CD1c-positive myeloid dendritic cell (primary cell): ENCODE measurements at regions not wholly inside any gene's neighbourhood (a gene's known extent, or its start where the extent isn't known, plus 50 kb on each side); places are given as distances from the start of the nearest gene placed in this dataset.

Experiments used
- DNase-seq: peaks from one replicate; pipeline ENCODE4 v3.0.0-alpha.2; 2016; ENCODE audit errors: extremely low spot score

DNA sequence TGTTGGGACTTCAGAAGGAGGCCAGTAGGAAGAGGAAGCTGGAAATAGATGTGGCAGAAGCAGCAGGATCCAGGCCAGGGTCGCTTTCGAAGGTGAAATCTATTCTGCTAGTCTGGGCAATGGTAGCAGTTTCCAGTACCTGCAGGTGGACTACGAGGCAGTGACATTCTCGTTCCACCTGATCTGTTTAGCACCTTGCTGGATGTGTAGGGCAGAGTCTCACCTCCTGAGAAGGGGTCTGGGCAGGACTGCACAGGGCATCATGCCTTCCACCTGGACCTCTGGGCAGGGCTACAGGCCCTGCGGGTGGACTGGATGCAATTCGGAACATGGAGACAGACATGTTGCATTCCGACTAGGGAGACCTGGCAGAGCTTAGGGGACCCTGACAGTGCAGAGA, 254.8 kb upstream of the ZNF32 start:
- DNase-seq, result no peak

- DNase-seq, result no peak
These were observed 254.2 kb upstream of the ZNF32 start for GRCh38 chr10:43902842-43903241.

- DNase-seq, result no peak
These were observed 253.2 kb upstream of the ZNF32 start for GRCh38 chr10:43901744-43902504.

- DNase-seq, result no peak
These were observed 252.6 kb upstream of the ZNF32 start for GRCh38 chr10:43901302-43901701.

- no peak for DNase-seq
These were observed 251.9 kb upstream of the ZNF32 start for GRCh38 chr10:43900571-43900970.

DNA sequence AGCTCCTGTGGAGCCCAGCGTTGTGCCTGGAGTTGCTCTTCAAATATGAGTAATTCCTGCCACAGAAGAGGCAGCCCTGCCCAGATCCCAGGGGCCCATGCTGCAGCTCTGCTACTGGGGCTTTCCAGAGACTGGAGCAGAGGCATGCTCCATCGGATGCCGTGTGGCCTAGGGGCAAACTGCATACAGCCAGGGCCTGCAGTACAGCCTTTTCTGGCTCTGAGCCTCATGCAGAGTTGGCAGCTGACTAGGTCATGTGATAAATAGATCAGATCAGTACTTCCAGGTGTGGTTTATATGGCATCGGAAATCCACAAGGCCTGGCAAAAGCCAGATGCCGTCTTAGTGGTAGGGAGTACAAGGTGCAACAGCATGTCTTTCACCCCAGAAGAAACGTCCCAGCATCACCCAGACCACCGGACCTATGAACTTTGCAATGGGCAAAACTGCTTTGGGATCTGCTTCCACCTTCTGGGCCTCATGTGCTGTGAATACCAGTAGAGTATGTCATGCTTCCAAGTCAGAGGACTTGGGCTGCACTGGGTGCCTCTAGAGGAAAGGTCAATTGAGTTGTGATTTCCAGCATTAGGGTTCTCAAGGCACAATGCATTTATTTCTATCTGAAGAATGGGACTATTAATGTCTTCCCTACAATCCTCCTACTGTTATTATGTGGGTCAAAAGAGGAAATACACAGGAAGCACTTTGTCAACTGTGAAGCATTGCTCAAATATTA, 250.7 kb upstream of the ZNF32 start:
- DNase-seq, result no peak

- DNase-seq, result no peak
These were observed 249.9 kb upstream of the ZNF32 start for GRCh38 chr10:43898592-43898991.

DNA sequence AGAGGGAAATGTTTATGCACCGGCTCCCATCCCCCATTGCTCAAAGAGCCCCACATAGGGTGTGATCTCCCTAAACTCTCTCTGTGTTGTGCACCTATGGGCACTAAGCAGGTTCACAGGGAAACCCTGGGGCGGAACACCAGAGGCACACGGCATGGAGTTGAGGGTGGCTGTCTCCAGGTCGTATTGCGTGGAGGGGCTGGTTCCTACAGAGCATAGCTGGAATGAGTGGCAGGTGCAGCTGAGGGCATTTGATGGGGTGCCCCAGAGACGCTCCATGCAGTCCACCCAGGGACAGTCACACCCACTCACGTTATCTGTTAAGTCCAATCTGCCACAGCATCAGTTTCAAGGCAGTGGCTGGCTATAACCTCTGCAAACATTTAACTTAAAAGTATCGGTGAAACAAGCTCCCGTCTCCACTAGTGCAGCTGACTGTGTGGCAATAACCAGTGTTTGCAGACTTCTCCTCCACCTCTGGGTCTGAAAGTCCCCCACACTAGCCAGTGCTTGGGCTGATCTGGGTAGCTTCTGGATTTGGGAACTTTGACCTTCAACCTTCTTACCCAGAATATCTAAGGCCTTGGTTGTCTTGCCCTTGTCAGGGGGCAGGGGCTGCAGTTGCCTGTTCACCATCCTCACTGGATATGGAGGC, 249.2 kb upstream of the ZNF32 start:
- DNase-seq, result no peak

- DNase-seq, result no peak
These were observed 243.5 kb upstream of the ZNF32 start for GRCh38 chr10:43892062-43892770.

DNA sequence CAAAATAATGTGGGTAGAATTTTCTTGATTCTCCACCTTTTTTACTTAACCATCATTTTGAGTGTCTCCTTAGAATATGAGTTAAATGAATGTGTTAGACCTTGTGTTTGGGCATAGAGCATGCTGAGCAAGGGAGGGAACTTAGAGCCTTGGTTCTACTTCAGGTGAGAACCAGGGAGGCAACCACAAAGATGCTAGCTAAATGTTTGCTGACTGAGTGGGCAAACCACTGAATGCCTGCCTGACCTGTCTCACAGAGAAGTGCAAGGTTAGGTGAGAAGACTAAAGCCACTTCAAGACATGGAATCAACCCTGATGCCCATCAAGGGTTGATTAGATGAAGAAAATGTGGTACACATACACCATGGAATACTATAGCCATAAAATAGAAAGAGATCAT, 242.6 kb upstream of the ZNF32 start:
- no peak for DNase-seq

- DNase-seq, result no peak
These were observed 241.4 kb upstream of the ZNF32 start for GRCh38 chr10:43890124-43890523.

DNA sequence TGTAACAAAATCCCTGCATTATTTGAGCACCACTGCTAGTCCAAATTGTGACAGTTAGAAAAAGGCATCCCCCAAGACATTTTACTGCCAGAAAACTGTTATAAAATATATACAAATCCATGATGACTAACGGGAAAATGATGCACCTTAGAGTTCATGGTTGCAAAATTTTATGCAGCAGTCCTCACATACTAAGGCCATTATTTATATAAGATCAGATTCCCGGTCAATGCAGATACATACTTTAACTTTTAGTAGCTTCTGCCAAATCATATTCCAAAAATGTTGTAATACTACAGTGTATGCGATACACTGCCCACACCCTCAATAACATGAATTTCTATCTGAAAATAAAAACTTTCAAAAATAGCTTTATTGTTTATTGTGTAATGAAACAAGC, 239.9 kb upstream of the ZNF32 start:
- DNase-seq, result no peak

DNA sequence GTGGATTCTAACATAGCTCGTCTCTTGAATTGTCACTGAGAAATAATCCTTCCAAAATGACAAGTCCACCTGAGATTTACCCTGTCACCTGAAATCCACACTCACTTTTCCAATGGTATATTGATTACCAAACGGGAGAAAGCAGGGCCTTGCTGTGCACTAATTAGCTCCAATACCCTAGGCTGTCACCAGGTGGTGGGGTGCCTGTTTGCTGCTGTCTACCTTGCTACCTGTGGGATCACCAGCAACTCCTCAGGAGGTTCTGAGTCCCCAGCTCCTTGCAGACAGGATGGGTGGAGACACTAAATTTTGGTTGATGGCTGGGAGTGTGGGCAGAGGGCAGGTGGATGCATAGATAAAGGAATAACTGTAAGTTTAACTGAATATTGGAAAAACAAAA, 237.2 kb upstream of the ZNF32 start:
- DNase-seq, result no peak

DNA sequence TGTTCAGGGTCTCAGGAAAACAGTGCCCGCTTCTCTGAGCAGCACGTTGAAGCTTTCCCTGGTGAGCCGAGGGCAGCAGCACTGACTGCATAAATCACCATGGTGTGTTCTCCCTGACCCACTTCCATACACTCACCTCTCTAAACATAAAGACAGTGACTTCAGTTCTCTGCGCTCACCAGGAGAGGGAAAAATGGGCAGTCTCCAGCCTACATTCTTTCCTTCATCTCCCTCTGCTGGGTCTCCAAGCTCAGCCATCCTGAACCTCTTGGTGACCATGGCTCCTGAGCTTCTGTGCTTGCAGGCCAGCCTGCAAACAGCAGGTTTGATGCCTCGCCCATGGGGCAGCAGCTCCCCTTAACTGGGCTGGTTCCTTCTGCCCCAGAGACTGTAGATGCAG, 236.6 kb upstream of the ZNF32 start:
- DNase-seq, result no peak

DNA sequence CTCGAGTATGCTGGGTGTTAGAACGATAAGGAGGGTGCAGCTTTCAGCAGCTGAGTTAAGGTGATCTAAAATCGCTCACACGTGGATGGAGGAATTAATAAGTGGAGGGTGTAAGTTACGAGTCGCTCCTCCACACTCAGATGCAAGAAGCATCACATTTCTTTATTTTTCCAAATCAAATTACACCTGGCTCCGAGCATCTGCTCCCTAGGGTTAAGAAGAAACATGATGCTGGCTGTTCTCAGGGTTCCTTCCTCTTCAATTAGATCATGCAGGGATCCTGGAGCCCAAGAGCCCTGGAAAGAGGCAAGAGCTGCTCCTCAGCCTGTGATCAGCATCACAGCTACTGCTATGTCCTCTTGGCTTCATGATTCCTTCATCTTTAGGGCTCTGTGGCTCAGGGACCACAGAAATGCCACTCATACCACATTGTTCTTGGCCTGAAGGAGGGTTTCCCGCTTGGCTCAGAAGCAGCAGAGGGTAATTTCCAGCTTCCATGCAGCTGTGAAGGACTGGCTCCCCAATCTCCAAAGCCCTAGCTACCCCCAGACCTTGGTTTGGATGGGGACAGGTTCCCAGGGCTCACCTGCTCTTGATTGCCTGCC, 235.9 kb upstream of the ZNF32 start:
- no peak for DNase-seq

GRCh38 chr10:43882711-43883110, 234.0 kb upstream of the ZNF32 start:
- DNase-seq, result no peak

DNA sequence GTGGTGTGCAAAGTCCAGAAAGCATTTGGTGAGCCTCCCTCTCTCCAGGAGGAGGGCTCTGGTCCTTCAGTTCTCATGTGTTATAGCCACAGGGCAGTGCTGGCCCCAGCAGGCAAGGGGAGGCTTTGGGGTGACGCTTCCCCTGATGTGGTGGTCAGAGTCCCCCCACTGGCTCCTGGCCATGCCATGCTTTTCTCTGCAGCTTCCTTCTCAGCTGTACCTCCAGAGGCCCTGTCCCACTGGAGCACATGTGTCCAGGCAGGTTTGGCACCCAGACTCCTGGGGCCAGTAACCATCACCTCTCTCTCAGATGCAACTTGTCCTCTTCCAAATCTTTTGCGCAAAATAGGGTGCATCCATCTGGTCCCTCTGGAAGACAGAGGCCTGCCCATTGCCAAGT, 233.0 kb upstream of the ZNF32 start:
- no peak for DNase-seq

DNA sequence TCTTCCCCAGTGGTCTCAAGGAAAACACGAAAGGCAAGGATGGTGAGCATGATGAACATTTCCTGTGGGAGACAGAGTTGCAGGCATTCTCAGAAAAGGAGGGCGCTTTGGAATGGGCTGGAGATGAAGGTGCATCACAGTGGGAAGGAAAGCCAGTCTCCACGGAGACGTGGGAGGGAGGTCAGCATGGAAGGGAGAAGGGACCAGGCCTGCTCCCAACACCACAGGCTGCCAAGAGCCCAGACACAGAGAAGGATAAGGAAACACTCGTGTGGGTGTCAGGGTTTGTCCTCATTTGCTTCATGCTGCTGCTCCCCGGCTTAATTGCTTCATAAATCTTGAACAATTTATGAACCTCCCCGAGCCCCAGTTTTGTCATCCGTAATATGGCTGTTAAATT, 231.5 kb upstream of the ZNF32 start:
- no peak for DNase-seq

GRCh38 chr10:43879742-43880141, 231.1 kb upstream of the ZNF32 start:
- no peak for DNase-seq

GRCh38 chr10:43879162-43879561, 230.5 kb upstream of the ZNF32 start:
- no peak for DNase-seq

GRCh38 chr10:43878386-43878785, 229.7 kb upstream of the ZNF32 start:
- DNase-seq, result no peak

DNA sequence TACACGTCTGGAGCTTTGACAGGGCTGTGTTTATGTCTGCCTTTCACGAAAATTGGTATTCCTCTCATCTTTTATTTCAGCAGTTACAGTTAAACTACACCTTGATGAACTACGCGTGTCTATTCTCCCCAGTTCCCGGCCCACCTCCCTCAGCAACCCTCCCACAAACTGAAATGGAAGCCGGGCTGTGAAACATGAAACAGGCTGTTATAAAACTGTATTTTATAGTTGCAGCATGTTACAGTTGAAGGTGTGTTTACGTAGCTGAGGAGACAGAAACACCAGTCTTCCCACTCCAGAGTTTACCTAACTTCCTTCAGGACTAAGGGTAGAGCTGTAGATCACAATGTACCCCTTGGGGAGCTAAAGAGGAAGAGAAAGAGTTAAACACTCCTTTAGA, 228.3 kb upstream of the ZNF32 start:
- DNase-seq, result no peak
